Dendritic cell treated with granulocyte-macrophage colony-stimulating factor and Interleukin-4, amounts not matched to agents 40 ng/mL and 50 ng/mL, for 4 days (primary cell): ENCODE measurements at regions not wholly inside any gene's neighbourhood (a gene's known extent, or its start where the extent isn't known, plus 50 kb on each side); places are given as distances from the start of the nearest gene placed in this dataset.
"Not testable (repeated sequence)": the region's sequence is repeated elsewhere in the genome, so short reads cannot be mapped to it uniquely, and the experiment has no call there.

Source experiments
- H3K27ac Mint-ChIP-seq: one replicate; pipeline ENCODE4 v1.8.0; 2022; ENCODE audit warnings: mild to moderate bottlenecking, mixed read lengths
- H3K27me3 Mint-ChIP-seq: one replicate; pipeline ENCODE4 v1.8.0; 2022; ENCODE audit warnings: mild to moderate bottlenecking, mixed read lengths
- H3K36me3 Mint-ChIP-seq: one replicate; pipeline ENCODE4 v1.8.0; 2022; ENCODE audit warnings: low read depth, mixed read lengths
- H3K4me1 Mint-ChIP-seq: one replicate; pipeline ENCODE4 v1.8.0; 2022; ENCODE audit warnings: low read depth, mixed read lengths
- H3K4me3 Mint-ChIP-seq: one replicate; pipeline ENCODE4 v1.8.0; 2022; ENCODE audit warnings: mild to moderate bottlenecking, moderate library complexity, mixed read lengths
- H3K9me3 Mint-ChIP-seq: one replicate; pipeline ENCODE4 v1.8.0; 2022; ENCODE audit warnings: mixed read lengths
- intact Hi-C: fragments of 100-400 bp; cut with micrococcal nuclease; formaldehyde crosslinking; loops from one replicate; pipeline ENCODE4 v1.15.0; 2022

DNA sequence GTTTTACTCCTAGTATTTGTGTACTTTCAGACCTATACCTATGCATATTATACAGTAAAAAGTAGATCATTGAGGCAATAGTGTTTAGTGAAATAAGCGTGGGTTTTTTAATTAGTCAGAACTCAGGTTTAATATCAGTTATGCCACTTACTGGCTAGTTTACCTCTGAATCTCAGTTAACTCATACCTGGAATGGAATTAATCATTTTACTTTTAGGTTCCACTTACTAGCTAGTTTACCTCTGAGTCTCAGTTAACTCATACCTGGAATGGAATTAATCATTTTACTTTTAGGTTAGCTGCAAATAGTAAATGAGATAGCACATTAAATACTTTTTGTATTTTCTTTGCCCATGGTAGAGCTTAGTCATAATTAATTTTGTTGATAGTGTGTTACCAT is 475.7 kb downstream of the CCER1 start:
- intact Hi-C loops, result no loop called here
- no peaks in the 10 kb centered on the region for H3K9me3 Mint-ChIP-seq

DNA sequence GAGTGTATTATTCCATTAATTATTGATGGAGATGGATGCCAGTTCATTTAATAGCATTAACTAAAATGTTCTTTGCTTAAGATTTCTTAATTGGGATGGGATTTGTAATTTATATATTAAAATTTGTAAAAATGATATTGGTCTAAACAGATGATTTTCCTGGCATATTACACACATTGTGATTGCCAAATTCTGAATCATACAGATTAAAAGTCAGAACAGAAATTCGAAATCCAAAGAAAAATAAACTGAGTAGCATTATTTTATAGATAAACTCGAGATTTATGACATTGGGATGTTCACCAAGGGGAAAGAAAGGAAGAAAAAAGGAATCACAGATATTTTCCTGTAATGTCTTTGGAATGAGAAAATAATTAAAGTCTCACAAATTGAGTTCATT is 481.1 kb downstream of the CCER1 start:
- Mint-ChIP-seq H3K4me3 (no peak overlapping the region), H3K4me1 (no peaks in the 10 kb centered on the region), H3K9me3 (peaks cover 29% of the 10 kb centered on the region), H3K27me3 (no peaks in the 10 kb centered on the region), H3K36me3 (no peaks in the 10 kb centered on the region), H3K27ac (no peak overlapping the region)
- intact Hi-C loops, result no loop called here

More for the DNA sequence above, 475.7 kb downstream of the CCER1 start:
- Mint-ChIP-seq H3K27me3 (no peaks in the 10 kb centered on the region), H3K36me3 (no peaks in the 10 kb centered on the region), H3K4me3 (no peak overlapping the region), H3K27ac (no peak overlapping the region), H3K4me1 (no peaks in the 10 kb centered on the region)

- no peak overlapping the region for H3K4me3 Mint-ChIP-seq
- intact Hi-C loops, result no loop called here
- H3K36me3 Mint-ChIP-seq, result no peaks in the 10 kb centered on the region
Measured at GRCh38 chr12:90460681-90461080, 494.3 kb downstream of the CCER1 start.

DNA sequence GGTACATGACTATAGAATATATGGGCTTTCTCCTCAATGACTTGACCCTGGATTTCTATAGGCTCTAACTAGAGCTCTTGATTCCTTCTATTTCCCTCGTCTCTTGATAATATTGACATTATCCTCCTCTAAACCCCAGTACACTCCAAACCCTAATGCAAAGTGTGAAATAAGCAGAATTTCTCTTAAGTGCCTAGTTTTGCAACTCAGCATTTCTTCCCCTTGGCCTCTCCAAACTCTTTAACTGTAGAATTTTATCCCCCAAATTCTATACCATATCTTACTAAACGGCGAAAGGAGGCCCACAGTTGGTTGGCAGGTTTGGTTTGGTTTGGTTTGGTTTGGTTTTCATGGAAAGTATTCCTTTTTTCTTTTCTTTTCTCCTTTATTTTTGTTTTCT is 498.7 kb downstream of the CCER1 start:
- Mint-ChIP-seq H3K27ac (no peak overlapping the region), H3K4me1 (no peaks in the 10 kb centered on the region), H3K9me3 (peaks cover 25% of the 10 kb centered on the region), H3K27me3 (no peaks in the 10 kb centered on the region), H3K4me3 (no peak overlapping the region), H3K36me3 (no peaks in the 10 kb centered on the region)
- intact Hi-C loops, result no loop called here

More at GRCh38 chr12:90460681-90461080, 494.3 kb downstream of the CCER1 start:
- Mint-ChIP-seq H3K4me1 (no peaks in the 10 kb centered on the region), H3K27me3 (no peaks in the 10 kb centered on the region), H3K27ac (no peak overlapping the region), H3K9me3 (peaks cover 25% of the 10 kb centered on the region)

- no peaks in the 10 kb centered on the region for H3K36me3 Mint-ChIP-seq
- peaks cover 25% of the 10 kb centered on the region for H3K9me3 Mint-ChIP-seq
- no peak overlapping the region for H3K27ac Mint-ChIP-seq
- intact Hi-C loops, result no loop called here
- H3K4me3 Mint-ChIP-seq, result no peak overlapping the region
- H3K4me1 Mint-ChIP-seq, result no peaks in the 10 kb centered on the region
- no peaks in the 10 kb centered on the region for H3K27me3 Mint-ChIP-seq
Measured at GRCh38 chr12:90455756-90456155, 499.2 kb downstream of the CCER1 start.

GRCh38 chr12:90449611-90450010 is 505.4 kb downstream of the CCER1 start:
- intact Hi-C loops, result no loop called here
- H3K9me3 Mint-ChIP-seq, result peaks cover 36% of the 10 kb centered on the region
- H3K4me1 Mint-ChIP-seq, result no peaks in the 10 kb centered on the region
- no peak overlapping the region for H3K27ac Mint-ChIP-seq
- no peak overlapping the region for H3K4me3 Mint-ChIP-seq
- H3K27me3 Mint-ChIP-seq, result no peaks in the 10 kb centered on the region
- no peaks in the 10 kb centered on the region for H3K36me3 Mint-ChIP-seq

DNA sequence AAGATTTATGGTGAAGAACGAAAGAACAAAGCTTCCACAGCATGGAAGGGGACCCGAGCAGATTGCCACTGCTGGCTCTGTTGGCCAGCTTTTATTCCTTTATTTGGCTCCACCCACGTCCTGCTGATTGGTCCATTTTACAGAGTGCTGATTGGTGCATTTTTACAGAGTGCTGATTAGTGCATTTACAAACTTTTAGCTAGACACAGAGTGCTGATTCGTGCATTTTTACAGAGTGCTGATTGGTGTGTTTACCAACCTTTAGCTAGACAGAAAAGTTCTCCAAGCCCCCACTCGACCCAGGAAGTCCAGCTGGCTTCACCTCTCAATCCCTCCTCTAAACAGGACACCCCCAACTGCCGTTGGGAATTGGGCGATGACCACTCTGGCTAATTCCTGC is 511.5 kb downstream of the CCER1 start:
- H3K4me3 Mint-ChIP-seq, H3K27ac Mint-ChIP-seq, H3K27me3 Mint-ChIP-seq, H3K36me3 Mint-ChIP-seq, intact Hi-C loops, H3K4me1 Mint-ChIP-seq: not testable (repeated sequence)
- H3K9me3 Mint-ChIP-seq, result peaks cover 59% of the 10 kb centered on the region

DNA sequence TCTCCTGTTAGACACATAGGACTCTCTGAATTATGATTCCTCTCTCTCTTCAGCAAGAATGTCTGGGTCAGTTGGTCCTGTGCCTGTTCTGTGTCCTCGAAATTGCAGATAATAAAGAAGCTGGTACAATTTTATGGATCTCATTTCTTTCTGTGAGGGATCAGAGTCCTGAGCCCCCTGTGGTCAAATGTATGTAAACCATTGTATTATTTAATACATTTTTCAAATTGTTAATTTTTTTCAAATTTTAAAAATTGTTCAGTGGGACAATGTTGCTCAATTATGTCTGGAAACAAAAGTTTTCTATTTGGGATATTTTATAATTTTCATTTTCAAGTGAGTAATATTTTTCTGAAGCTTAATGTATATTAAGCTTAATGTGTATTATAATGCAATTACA is 513.5 kb downstream of the CCER1 start:
- Mint-ChIP-seq H3K27me3 (no peaks in the 10 kb centered on the region), H3K36me3 (no peaks in the 10 kb centered on the region), H3K4me3 (no peak overlapping the region), H3K4me1 (no peaks in the 10 kb centered on the region), H3K27ac (no peak overlapping the region), H3K9me3 (peaks cover 45% of the 10 kb centered on the region)
- intact Hi-C loops, result no loop called here

GRCh38 chr12:90428881-90429280 is 526.1 kb downstream of the CCER1 start:
- Mint-ChIP-seq H3K4me3 (no peak overlapping the region), H3K27ac (no peak overlapping the region), H3K36me3 (no peaks in the 10 kb centered on the region), H3K27me3 (no peaks in the 10 kb centered on the region), H3K4me1 (no peaks in the 10 kb centered on the region), H3K9me3 (no peaks in the 10 kb centered on the region)
- intact Hi-C loops, result no loop called here

DNA sequence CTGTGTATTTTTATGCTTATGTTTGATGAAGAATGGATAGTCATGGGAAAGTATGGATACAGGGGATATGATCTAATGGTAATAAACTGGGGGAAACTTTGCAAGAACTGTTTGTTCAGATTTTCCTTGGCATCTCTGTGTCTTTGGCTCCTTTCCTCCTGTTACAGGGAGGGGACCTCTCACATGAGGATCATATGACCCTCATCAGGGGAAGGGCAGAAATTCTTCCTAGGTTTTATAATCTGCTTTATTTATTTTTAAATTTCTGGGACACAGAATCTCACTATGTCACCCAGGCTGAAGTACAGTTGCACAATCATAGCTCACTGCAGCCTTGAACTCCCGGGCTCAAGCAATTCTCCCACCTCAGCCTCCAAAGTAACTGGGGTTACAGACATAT is 526.5 kb downstream of the CCER1 start:
- H3K27ac Mint-ChIP-seq, result no peak overlapping the region
- H3K27me3 Mint-ChIP-seq, result no peaks in the 10 kb centered on the region
- H3K36me3 Mint-ChIP-seq, result no peaks in the 10 kb centered on the region
- intact Hi-C loops, result no loop called here
- no peaks in the 10 kb centered on the region for H3K4me1 Mint-ChIP-seq
- H3K9me3 Mint-ChIP-seq, result no peaks in the 10 kb centered on the region
- no peak overlapping the region for H3K4me3 Mint-ChIP-seq

DNA sequence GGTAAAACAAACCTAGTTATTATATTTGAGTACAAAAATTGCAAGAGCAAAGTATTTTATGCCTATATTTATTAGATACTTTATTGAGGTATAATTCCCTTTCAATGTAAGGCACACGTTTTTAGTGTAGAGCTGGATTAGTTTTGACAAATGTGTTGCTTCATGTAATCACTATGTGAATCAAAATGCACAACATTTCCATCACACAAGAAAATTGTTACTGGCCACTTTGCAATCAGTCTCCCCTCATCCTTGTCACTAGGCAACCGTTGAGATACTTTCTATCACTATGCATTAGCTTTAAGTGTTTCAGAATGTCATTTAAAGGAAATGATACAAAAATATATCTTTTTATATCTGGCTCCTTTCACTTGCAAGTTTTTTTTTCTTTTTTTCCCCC is 531.0 kb downstream of the CCER1 start:
- H3K27me3 Mint-ChIP-seq, result no peaks in the 10 kb centered on the region
- intact Hi-C loops, result no loop called here
- H3K27ac Mint-ChIP-seq, result no peak overlapping the region
- no peak overlapping the region for H3K4me3 Mint-ChIP-seq
- no peaks in the 10 kb centered on the region for H3K9me3 Mint-ChIP-seq
- H3K4me1 Mint-ChIP-seq, result no peaks in the 10 kb centered on the region
- H3K36me3 Mint-ChIP-seq, result no peaks in the 10 kb centered on the region

- Mint-ChIP-seq H3K4me1 (no peaks in the 10 kb centered on the region), H3K9me3 (peaks cover 14% of the 10 kb centered on the region), H3K4me3 (no peak overlapping the region), H3K27ac (no peak overlapping the region), H3K36me3 (no peaks in the 10 kb centered on the region), H3K27me3 (no peaks in the 10 kb centered on the region)
- intact Hi-C loops, result no loop called here
Measured at GRCh38 chr12:90410962-90411361, 544.0 kb downstream of the CCER1 start.

GRCh38 chr12:90407841-90408240 is 547.1 kb downstream of the CCER1 start:
- H3K36me3 Mint-ChIP-seq, result no peaks in the 10 kb centered on the region
- H3K4me1 Mint-ChIP-seq, result no peaks in the 10 kb centered on the region
- peaks cover 10% of the 10 kb centered on the region for H3K9me3 Mint-ChIP-seq
- H3K27ac Mint-ChIP-seq, result no peak overlapping the region
- no peak overlapping the region for H3K4me3 Mint-ChIP-seq
- H3K27me3 Mint-ChIP-seq, result no peaks in the 10 kb centered on the region
- intact Hi-C loops, result no loop called here

GRCh38 chr12:90404071-90404470 is 550.9 kb downstream of the CCER1 start:
- Mint-ChIP-seq H3K27me3 (peaks cover 23% of the 10 kb centered on the region), H3K27ac (no peak overlapping the region), H3K4me3 (no peak overlapping the region), H3K4me1 (no peaks in the 10 kb centered on the region), H3K36me3 (no peaks in the 10 kb centered on the region), H3K9me3 (peaks cover 1% of the 10 kb centered on the region)
- intact Hi-C loops, result no loop called here

- intact Hi-C loops, result no loop called here
- H3K4me3 Mint-ChIP-seq, result no peak overlapping the region
- H3K4me1 Mint-ChIP-seq, result no peaks in the 10 kb centered on the region
- H3K36me3 Mint-ChIP-seq, result no peaks in the 10 kb centered on the region
- H3K27me3 Mint-ChIP-seq, result peaks cover 31% of the 10 kb centered on the region
- H3K27ac Mint-ChIP-seq, result no peak overlapping the region
- peaks cover 12% of the 10 kb centered on the region for H3K9me3 Mint-ChIP-seq
Measured at GRCh38 chr12:90401185-90401584, 553.8 kb downstream of the CCER1 start.
